Mammary epithelial cell (primary cell): ENCODE measurements at regions not wholly inside any gene's neighbourhood (a gene's known extent, or its start where the extent isn't known, plus 50 kb on each side); places are given as distances from the start of the nearest gene placed in this dataset.

Experiments
- CTCF ChIP-seq, 2 donors: IDR thresholded peaks in 1 of 2; conservative IDR thresholded peaks in 1 of 2; 2 replicates each; pipeline ENCODE4 v1.5.1; 2011 to 2012; ENCODE audit warnings: inconsistent platforms in 2 of 2, low read length in 2 of 2, mild to moderate bottlenecking in 2 of 2, control low read depth in 1 of 2, low read depth in 1 of 2; ENCODE audit not compliant: insufficient read depth in 1 of 2; ENCODE audit errors: extremely low read depth in 1 of 2
- EZH2 ChIP-seq: IDR thresholded peaks from 2 replicates; pipeline ENCODE4 v1.6.1; 2012; ENCODE audit warnings: low read length, inconsistent platforms, borderline replicate concordance

- no peak for TF ChIP-seq CTCF (conservative IDR thresholded peaks at IDR 0.05 in 1 of 2, IDR thresholded peaks at IDR 0.05 in 1 of 2; ENCODE audit: extremely low read depth in 1 of 2, insufficient read depth in 1 of 2, low read depth in 1 of 2, low read length in 2 of 2)
- TF ChIP-seq EZH2, result no peak
Observed at GRCh38 chrX:138270931-138271330, 440.6 kb downstream of the FGF13 start.
